SIG-M5 treated with dmso at 0.1 percent for 504 hours (cell line): ENCODE measurements at regions not wholly inside any gene's neighbourhood (a gene's known extent, or its start where the extent isn't known, plus 50 kb on each side); places are given as distances from the start of the nearest gene placed in this dataset.
A peak's percentile ranks its signal among the peaks of the same experiment; 100 is the strongest.
"Not testable (repeated sequence)": the region's sequence is repeated elsewhere in the genome, so short reads cannot be mapped to it uniquely, and the experiment has no call there.

Experiments used
- DNase-seq: peaks from one replicate; lab custom pipeline; 2025; ENCODE audit not compliant: unreplicated experiment; lab: John Stamatoyannopoulos, UW

DNA sequence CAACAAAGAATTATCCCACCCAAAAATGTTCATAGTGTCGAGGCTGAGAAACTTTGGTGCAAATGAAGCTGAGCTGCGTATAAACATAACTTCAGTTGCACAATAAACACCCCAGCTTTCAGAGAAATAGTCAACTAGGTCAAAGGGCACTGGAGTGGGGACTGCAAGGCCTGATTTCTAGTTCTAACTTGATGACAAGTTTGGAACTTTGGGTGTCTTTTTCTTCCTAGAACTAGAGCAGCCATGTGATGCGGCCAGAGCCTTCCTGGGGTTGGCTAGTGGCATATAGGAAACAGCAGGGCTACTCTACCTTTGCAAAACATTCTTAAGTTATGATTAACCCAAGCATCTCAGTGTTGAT is 298.4 kb upstream of the AMIGO2 start:
- DNase-seq = no peak

GRCh38 chr12:47377414-47378221 is 297.9 kb upstream of the AMIGO2 start:
- no peak for DNase-seq

DNA sequence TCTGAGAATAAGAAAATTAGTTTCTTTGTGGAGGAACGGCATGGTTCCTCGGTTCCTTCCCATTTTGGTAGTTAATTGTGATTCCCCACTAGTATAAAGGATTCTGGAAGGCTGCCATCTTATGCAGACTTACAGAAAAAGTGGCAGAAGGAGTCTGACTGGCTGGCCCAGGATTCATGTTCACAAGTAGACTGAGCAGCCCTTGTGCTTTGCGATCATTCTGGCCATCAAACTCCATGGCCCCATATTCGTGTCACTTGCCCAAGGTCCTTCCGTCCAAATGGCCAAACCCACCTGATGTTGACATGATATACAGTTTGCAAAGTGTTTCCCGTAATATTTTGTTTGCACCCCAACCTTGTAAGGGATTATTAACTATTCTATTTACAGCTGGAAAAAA is 297.2 kb upstream of the AMIGO2 start:
- no peak for DNase-seq

DNA sequence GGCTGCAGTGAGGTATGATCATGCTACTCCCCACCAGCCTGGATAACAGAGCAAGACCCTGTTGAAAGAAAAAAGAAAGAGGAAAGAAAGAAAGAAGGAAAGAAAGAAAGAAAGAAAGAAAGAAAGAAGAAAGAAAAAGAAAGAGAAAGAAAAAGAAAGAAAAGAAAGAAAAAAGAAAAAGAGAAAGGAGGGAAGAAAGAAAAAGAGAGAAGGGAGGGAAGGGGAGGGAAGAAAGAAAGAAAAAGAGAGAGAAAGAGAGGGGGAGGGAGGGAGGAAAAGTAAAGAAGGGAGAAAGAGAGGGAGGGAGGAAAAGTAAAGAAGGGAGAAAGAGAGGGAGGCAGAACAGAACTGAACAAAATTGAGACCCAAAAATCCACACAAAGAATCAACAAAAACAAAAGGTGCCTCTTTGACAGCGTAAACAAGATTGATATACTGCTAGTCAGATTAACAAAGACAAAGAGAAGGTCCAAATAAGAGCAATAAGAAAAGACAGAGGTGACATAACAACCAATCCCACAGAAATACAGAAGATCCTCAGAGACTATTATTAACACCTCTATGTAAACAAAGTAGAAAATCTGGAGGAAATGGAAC is 293.9 kb upstream of the AMIGO2 start:
- no peak for DNase-seq

- peak; percentile 35 for DNase-seq
Observed at GRCh38 chr12:47370421-47370820, 290.7 kb upstream of the AMIGO2 start.

GRCh38 chr12:47369085-47369484 is 289.3 kb upstream of the AMIGO2 start:
- DNase-seq = no peak

GRCh38 chr12:47367912-47368537 is 288.3 kb upstream of the AMIGO2 start:
- no peak for DNase-seq

DNA sequence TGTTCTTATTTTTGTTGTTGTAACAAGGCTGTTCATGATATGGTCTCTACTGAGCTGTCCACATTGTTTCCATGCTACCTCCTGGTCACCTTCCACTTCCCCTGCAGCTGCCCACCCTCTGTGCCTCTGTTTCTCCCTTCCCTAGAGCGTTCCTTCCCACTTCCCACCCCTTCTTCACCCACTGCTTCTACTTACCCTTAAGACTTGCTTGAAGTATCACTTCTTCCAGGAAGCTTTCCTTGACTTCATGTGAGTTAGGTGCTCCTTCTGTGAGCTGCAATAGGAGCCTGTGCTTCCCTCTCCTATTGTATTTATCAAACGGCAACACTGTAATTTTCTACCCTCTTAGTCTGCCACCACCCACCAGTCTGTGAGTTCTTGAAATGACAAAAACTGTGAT is 286.8 kb upstream of the AMIGO2 start:
- DNase-seq = no peak

DNA sequence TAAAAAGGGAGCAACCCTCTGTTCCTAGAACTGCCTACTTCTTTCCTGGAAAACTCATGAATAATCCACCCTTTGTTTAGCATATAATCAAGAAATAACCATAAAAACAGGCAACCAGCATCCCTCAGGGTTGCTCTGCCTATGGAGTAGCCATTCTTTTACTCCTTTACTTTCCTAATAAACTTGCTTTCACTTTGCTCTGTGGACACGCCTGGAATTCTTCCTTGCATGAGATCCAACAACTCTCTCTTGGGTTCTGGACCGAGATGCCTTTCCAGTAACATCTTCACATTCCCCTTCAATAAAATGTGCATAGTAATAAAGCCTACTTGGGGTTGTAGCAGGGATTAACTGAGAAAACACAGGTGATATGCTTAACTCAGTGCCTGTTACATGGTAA is 286.4 kb upstream of the AMIGO2 start:
- no peak for DNase-seq

DNA sequence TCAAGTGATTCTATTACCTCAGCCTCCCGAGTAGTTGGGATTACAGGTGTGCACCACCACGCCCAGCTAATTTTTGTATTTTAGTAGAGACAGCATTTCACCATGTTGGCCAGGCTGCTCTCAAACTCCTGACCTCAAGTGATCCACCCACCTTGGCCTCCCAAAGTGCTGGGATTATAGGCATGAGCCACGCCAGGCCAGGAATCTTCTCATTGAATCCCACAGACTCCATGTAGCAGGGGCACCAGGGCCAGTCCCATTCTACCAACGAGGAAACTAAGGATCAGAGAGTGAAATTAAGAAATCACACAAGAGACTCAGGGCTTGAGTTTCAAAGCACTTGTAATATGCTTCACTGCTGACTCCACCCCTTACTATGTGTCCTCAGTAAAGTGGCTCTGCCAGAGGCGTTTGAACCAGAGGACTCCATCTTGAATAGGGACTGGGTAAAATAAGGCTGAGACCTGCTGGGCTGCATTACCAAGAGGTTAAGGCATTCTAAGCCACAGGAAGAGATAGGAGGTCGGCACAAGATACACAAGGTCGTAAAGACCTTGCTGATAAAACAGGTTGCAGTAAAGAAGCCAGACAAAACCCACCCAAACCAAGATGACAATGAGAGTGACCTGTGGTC is 285.8 kb upstream of the AMIGO2 start:
- not testable (repeated sequence) for DNase-seq

- DNase-seq = no peak
Observed at GRCh38 chr12:47364261-47364660, 284.5 kb upstream of the AMIGO2 start.

- DNase-seq = no peak
Observed at GRCh38 chr12:47362126-47362705, 282.5 kb upstream of the AMIGO2 start.

- no peak for DNase-seq
Observed at GRCh38 chr12:47361389-47362021, 281.7 kb upstream of the AMIGO2 start.

- DNase-seq = peak; percentile 8
Observed at GRCh38 chr12:47360771-47361388, 281.1 kb upstream of the AMIGO2 start.

DNA sequence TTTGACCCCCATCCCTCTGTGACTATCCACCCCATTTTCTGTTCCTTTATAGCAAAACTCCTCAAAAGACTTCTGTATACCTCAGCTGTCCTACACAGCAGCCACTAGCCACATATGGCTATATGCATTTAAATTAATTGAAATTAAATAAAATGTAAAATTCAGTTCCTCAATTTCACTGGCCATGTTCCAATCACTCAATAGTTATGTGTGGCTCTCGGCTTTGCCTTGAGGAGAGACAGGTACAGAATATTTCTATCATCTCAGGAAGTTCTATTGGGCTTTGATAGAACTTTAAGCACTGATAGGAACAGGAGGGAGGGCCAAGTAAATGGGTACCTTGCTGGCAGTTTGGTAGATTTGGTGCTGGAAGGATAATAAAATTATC is 280.3 kb upstream of the AMIGO2 start:
- no peak for DNase-seq

- no peak for DNase-seq
Observed at GRCh38 chr12:47359310-47360092, 279.7 kb upstream of the AMIGO2 start.

DNA sequence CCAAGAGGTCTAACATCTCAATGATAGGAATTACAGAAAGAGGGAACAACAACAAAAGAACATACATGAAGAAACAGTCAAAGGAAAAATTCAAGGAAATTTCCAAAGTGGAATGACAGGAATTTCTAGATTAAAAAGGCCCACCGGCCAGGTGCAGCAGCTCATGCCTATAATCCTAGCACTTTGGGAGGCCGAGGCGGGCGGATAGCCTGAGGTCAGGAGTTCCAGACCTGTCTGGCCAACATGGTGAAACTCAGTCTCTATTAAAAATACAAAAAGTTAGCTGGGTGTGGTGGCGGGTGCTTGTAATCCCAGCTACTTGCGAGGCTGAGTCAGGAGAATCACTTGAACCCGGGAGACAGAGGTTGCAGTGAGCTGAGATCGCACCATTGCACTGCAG is 277.2 kb upstream of the AMIGO2 start:
- DNase-seq = not testable (repeated sequence)

GRCh38 chr12:47356129-47356700 is 276.5 kb upstream of the AMIGO2 start:
- peak; percentile 70 for DNase-seq

- DNase-seq = no peak
Observed at GRCh38 chr12:47353508-47353907, 273.7 kb upstream of the AMIGO2 start.

- no peak for DNase-seq
Observed at GRCh38 chr12:47352067-47352466, 272.3 kb upstream of the AMIGO2 start.
